Smooth muscle cell (in vitro differentiated cells): ENCODE measurements at regions not wholly inside any gene's neighbourhood (a gene's known extent, or its start where the extent isn't known, plus 50 kb on each side); places are given as distances from the start of the nearest gene placed in this dataset.

ENCODE experiments used
- DNase-seq: peaks from one replicate; lab custom pipeline; 2025; ENCODE audit not compliant: unreplicated experiment; lab: John Stamatoyannopoulos, UW
- H2AFZ ChIP-seq: fragments of 200-600 bp; sonication (generic); 2 replicates; pipeline ENCODE4 v1.6.0; 2016; ENCODE audit warnings: antibody characterized with exemption, low read depth, mild to moderate bottlenecking
- H3F3A ChIP-seq: fragments of 200-600 bp; sonication (generic); 2 replicates; pipeline ENCODE4 v1.6.0; 2017; ENCODE audit warnings: antibody characterized with exemption, low read depth
- H3K27ac ChIP-seq: fragments of 200-600 bp; sonication (generic); 2 replicates; pipeline ENCODE4 v1.5.1; 2016; ENCODE audit warnings: low read depth, mild to moderate bottlenecking
- H3K27me3 ChIP-seq: fragments of 200-600 bp; sonication (generic); 2 replicates; pipeline ENCODE4 v1.6.1; 2016; ENCODE audit warnings: low read depth, mild to moderate bottlenecking
- H3K36me3 ChIP-seq: fragments of 200-600 bp; sonication (generic); 2 replicates; pipeline ENCODE4 v1.5.1; 2016; ENCODE audit warnings: low read depth
- H3K4me1 ChIP-seq: fragments of 200-600 bp; sonication (generic); 2 replicates; pipeline ENCODE4 v1.5.1; 2016; ENCODE audit warnings: low read depth
- H3K4me2 ChIP-seq: fragments of 200-600 bp; sonication (generic); 2 replicates; pipeline ENCODE4 v1.6.0; 2016; ENCODE audit warnings: mild to moderate bottlenecking
- H3K4me3 ChIP-seq: fragments of 200-600 bp; sonication (generic); 2 replicates; pipeline ENCODE4 v1.5.1; 2016; ENCODE audit warnings: mild to moderate bottlenecking
- H3K79me2 ChIP-seq: fragments of 200-600 bp; sonication (generic); 2 replicates; pipeline ENCODE4 v1.6.0; 2016; ENCODE audit warnings: low read depth, mild to moderate bottlenecking
- H3K9ac ChIP-seq: fragments of 200-600 bp; sonication (generic); 2 replicates; pipeline ENCODE4 v1.6.0; 2016; ENCODE audit warnings: low read depth
- H3K9me3 ChIP-seq: fragments of 200-600 bp; sonication (generic); replicated peaks from 2 replicates; pipeline ENCODE4 v1.5.1; 2016; ENCODE audit warnings: low read depth
- H4K20me1 ChIP-seq: fragments of 200-600 bp; sonication (generic); 2 replicates; pipeline ENCODE4 v1.6.0; 2016; ENCODE audit warnings: low read depth
- CTCF ChIP-seq: fragments of 200-600 bp; sonication (generic); IDR thresholded peaks from 2 replicates; pipeline ENCODE4 v1.5.1; 2017; ENCODE audit warnings: borderline replicate concordance, mild to moderate bottlenecking, antibody characterized with exemption; ENCODE audit not compliant: insufficient read depth, poor library complexity, severe bottlenecking
- WGBS: methylation state at CpG from one replicate; pipeline ENCODE4 v1.1.7; 2016; ENCODE audit warnings: low lambda C conversion rate; 5-methylcytosine and 5-hydroxymethylcytosine counted together

GRCh38 chr15:31268911-31269784, 57.5 kb upstream of the KLF13 start:
- no peaks in the 10 kb centered on the region for H3K9me3 ChIP-seq
- H3K36me3 ChIP-seq, result no peaks in the 10 kb centered on the region
- H3K4me2 ChIP-seq, result no peak overlapping the region
- peaks cover 18% of the 10 kb centered on the region for H3K4me1 ChIP-seq
- H3K27ac ChIP-seq, result no peak overlapping the region
- H2AFZ ChIP-seq, result no peak overlapping the region
- no peaks in the 10 kb centered on the region for H4K20me1 ChIP-seq
- TF ChIP-seq CTCF, result no peak
- 78% methylated on average over 11 of the region's 11 CpGs for WGBS
- no peak overlapping the region for H3K9ac ChIP-seq
- no peaks in the 10 kb centered on the region for H3K27me3 ChIP-seq
- no peaks in the 10 kb centered on the region for H3K79me2 ChIP-seq
- H3F3A ChIP-seq, result peaks cover 4% of the 10 kb centered on the region
- H3K4me3 ChIP-seq, result no peak overlapping the region
- DNase-seq, result no peak

- Histone ChIP-seq H3K79me2 (no peaks in the 10 kb centered on the region), H2AFZ (no peak overlapping the region), H3K27me3 (no peaks in the 10 kb centered on the region), H3F3A (peaks cover 4% of the 10 kb centered on the region), H3K36me3 (no peaks in the 10 kb centered on the region), H3K4me3 (no peak overlapping the region), H3K4me2 (no peak overlapping the region), H3K4me1 (peaks cover 21% of the 10 kb centered on the region), H3K9ac (no peak overlapping the region), H3K27ac (no peak overlapping the region), H4K20me1 (no peaks in the 10 kb centered on the region), H3K9me3 (no peaks in the 10 kb centered on the region)
- TF ChIP-seq CTCF, result no peak
- WGBS, result 95% methylated on average over 5 of the region's 5 CpGs
- no peak for DNase-seq
These were observed 56.6 kb upstream of the KLF13 start for GRCh38 chr15:31269816-31270575.

GRCh38 chr15:31270767-31271166, 55.9 kb upstream of the KLF13 start:
- Histone ChIP-seq H3K27ac (no peak overlapping the region), H3K4me2 (no peak overlapping the region), H3K27me3 (no peaks in the 10 kb centered on the region), H3K9me3 (no peaks in the 10 kb centered on the region), H3K4me3 (no peak overlapping the region), H4K20me1 (no peaks in the 10 kb centered on the region), H2AFZ (no peak overlapping the region), H3K4me1 (peaks cover 13% of the 10 kb centered on the region), H3K9ac (no peak overlapping the region), H3K36me3 (no peaks in the 10 kb centered on the region), H3K79me2 (no peaks in the 10 kb centered on the region), H3F3A (peaks cover 4% of the 10 kb centered on the region)
- WGBS, result 51% methylated on average over 2 of the region's 2 CpGs
- DNase-seq, result no peak
- no peak for TF ChIP-seq CTCF
